Mucosa of stomach (tissue), 1 donor: ENCODE measurements at regions not wholly inside any gene's neighbourhood (a gene's known extent, or its start where the extent isn't known, plus 50 kb on each side); places are given as distances from the start of the nearest gene placed in this dataset.
"Not testable (repeated sequence)": the region's sequence is repeated elsewhere in the genome, so short reads cannot be mapped to it uniquely, and the experiment has no call there.

Source experiments
- H3K27me3 ChIP-seq: one replicate; pipeline ENCODE4 v1.7.0; 2013; ENCODE audit warnings: mild to moderate bottlenecking, low read length; ENCODE audit not compliant: control insufficient read depth, insufficient read depth
- H3K36me3 ChIP-seq: one replicate; pipeline ENCODE4 v1.7.0; 2013; ENCODE audit warnings: low read length; ENCODE audit not compliant: control insufficient read depth, insufficient read depth
- H3K4me1 ChIP-seq: one replicate; pipeline ENCODE4 v1.7.0; 2013; ENCODE audit warnings: mild to moderate bottlenecking, low read length; ENCODE audit not compliant: control insufficient read depth, insufficient read depth
- H3K4me3 ChIP-seq: one replicate; pipeline ENCODE4 v1.7.0; 2013; ENCODE audit warnings: low read length
- H3K9ac ChIP-seq: one replicate; pipeline ENCODE4 v1.7.0; 2013; ENCODE audit warnings: mild to moderate bottlenecking, low read length, moderate library complexity
- H3K9me3 ChIP-seq: one replicate; pipeline ENCODE4 v1.7.0; 2013; ENCODE audit warnings: mild to moderate bottlenecking, low read length, moderate library complexity; ENCODE audit not compliant: control insufficient read depth
- donor health status: Pancreatic carcinoma.

GRCh38 chr11:19430346-19430745 lies 189.6 kb upstream of the E2F8 start:
- Histone ChIP-seq H3K9me3 (no peaks in the 10 kb centered on the region), H3K4me1 (peaks cover 50% of the 10 kb centered on the region), H3K4me3 (no peak overlapping the region), H3K27me3 (no peaks in the 10 kb centered on the region), H3K36me3 (no peaks in the 10 kb centered on the region), H3K9ac (no peak overlapping the region)

GRCh38 chr11:19429108-19429760 lies 188.5 kb upstream of the E2F8 start:
- Histone ChIP-seq H3K9me3 (no peaks in the 10 kb centered on the region), H3K36me3 (no peaks in the 10 kb centered on the region), H3K27me3 (no peaks in the 10 kb centered on the region), H3K4me1 (peaks cover 50% of the 10 kb centered on the region), H3K4me3 (no peak overlapping the region), H3K9ac (no peak overlapping the region)

GRCh38 chr11:19428206-19429002 lies 187.7 kb upstream of the E2F8 start:
- Histone ChIP-seq H3K4me3 (no peak overlapping the region), H3K36me3 (no peaks in the 10 kb centered on the region), H3K9me3 (no peaks in the 10 kb centered on the region), H3K9ac (no peak overlapping the region), H3K4me1 (peaks cover 50% of the 10 kb centered on the region), H3K27me3 (no peaks in the 10 kb centered on the region)

- H3K27me3 ChIP-seq: no peaks in the 10 kb centered on the region
- no peak overlapping the region for H3K9ac ChIP-seq
- no peaks in the 10 kb centered on the region for H3K36me3 ChIP-seq
- no peaks in the 10 kb centered on the region for H3K9me3 ChIP-seq
- peaks cover 39% of the 10 kb centered on the region for H3K4me1 ChIP-seq
- H3K4me3 ChIP-seq: no peak overlapping the region
Measured at GRCh38 chr11:19426756-19427403, 186.1 kb upstream of the E2F8 start.

- peaks cover 32% of the 10 kb centered on the region for H3K4me1 ChIP-seq
- H3K27me3 ChIP-seq: no peaks in the 10 kb centered on the region
- H3K9ac ChIP-seq: no peak overlapping the region
- H3K4me3 ChIP-seq: no peak overlapping the region
- no peaks in the 10 kb centered on the region for H3K9me3 ChIP-seq
- no peaks in the 10 kb centered on the region for H3K36me3 ChIP-seq
Measured at GRCh38 chr11:19426011-19426755, 185.4 kb upstream of the E2F8 start.

GRCh38 chr11:19422276-19422675 lies 181.5 kb upstream of the E2F8 start:
- no peaks in the 10 kb centered on the region for H3K9me3 ChIP-seq
- no peak overlapping the region for H3K9ac ChIP-seq
- H3K36me3 ChIP-seq: no peaks in the 10 kb centered on the region
- H3K4me1 ChIP-seq: peaks cover 7% of the 10 kb centered on the region
- H3K4me3 ChIP-seq: no peak overlapping the region
- no peaks in the 10 kb centered on the region for H3K27me3 ChIP-seq

- Histone ChIP-seq H3K9ac (no peak overlapping the region), H3K36me3 (no peaks in the 10 kb centered on the region), H3K9me3 (no peaks in the 10 kb centered on the region), H3K4me1 (peaks cover 7% of the 10 kb centered on the region), H3K4me3 (no peak overlapping the region), H3K27me3 (no peaks in the 10 kb centered on the region)
Measured at GRCh38 chr11:19420868-19421533, 180.3 kb upstream of the E2F8 start.

GRCh38 chr11:19419808-19420207 lies 179.1 kb upstream of the E2F8 start:
- Histone ChIP-seq H3K9me3 (no peaks in the 10 kb centered on the region), H3K9ac (no peak overlapping the region), H3K36me3 (no peaks in the 10 kb centered on the region), H3K4me3 (no peak overlapping the region), H3K27me3 (no peaks in the 10 kb centered on the region), H3K4me1 (peaks cover 7% of the 10 kb centered on the region)

GRCh38 chr11:19419021-19419750 lies 178.4 kb upstream of the E2F8 start:
- H3K27me3 ChIP-seq: no peaks in the 10 kb centered on the region
- no peak overlapping the region for H3K9ac ChIP-seq
- H3K4me3 ChIP-seq: no peak overlapping the region
- H3K36me3 ChIP-seq: no peaks in the 10 kb centered on the region
- H3K9me3 ChIP-seq: no peaks in the 10 kb centered on the region
- peaks cover 7% of the 10 kb centered on the region for H3K4me1 ChIP-seq

GRCh38 chr11:19418221-19418620 lies 177.5 kb upstream of the E2F8 start:
- Histone ChIP-seq H3K4me1 (peaks cover 7% of the 10 kb centered on the region), H3K4me3 (no peak overlapping the region), H3K9ac (no peak overlapping the region), H3K9me3 (no peaks in the 10 kb centered on the region), H3K27me3 (no peaks in the 10 kb centered on the region), H3K36me3 (no peaks in the 10 kb centered on the region)

- H3K4me3 ChIP-seq, H3K27me3 ChIP-seq, H3K9ac ChIP-seq, H3K9me3 ChIP-seq, H3K4me1 ChIP-seq, H3K36me3 ChIP-seq: not testable (repeated sequence)
Measured at GRCh38 chr11:19412070-19412469, 171.3 kb upstream of the E2F8 start.
